Stimulated activated CD4-positive, alpha-beta T cell treated with anti-CD3 and anti-CD28 coated beads, Interleukin-4, amount 100 ng/mL, for 48 hours (primary cell): ENCODE measurements at regions not wholly inside any gene's neighbourhood (a gene's known extent, or its start where the extent isn't known, plus 50 kb on each side); places are given as distances from the start of the nearest gene placed in this dataset.
"Not testable (repeated sequence)": the region's sequence is repeated elsewhere in the genome, so short reads cannot be mapped to it uniquely, and the experiment has no call there.

Experiments used
- DNase-seq, 2 donors: peaks; one replicate each; pipeline ENCODE4 v3.0.0-alpha.2; 2020; ENCODE audit warnings: low read depth in 2 of 2

DNA sequence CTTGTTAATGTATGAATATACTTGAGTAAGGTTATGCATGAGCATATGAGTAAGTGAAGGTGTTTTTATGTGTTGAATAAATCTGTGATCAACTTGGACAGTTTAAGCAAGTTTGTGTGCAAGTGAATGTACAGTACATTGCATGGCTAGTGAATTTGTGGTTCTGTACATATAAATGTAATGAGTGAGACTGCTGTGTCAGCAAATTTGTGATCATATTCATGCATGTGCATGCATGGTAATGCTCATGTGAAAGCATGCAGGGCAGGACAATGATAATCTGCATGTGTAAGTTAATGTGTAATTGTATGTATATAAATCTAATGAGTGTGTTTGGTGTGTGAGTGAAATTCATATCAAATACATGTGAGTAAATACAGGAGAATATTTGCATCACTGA is 188.5 kb downstream of the PWWP3B start:
- no peak for DNase-seq

DNA sequence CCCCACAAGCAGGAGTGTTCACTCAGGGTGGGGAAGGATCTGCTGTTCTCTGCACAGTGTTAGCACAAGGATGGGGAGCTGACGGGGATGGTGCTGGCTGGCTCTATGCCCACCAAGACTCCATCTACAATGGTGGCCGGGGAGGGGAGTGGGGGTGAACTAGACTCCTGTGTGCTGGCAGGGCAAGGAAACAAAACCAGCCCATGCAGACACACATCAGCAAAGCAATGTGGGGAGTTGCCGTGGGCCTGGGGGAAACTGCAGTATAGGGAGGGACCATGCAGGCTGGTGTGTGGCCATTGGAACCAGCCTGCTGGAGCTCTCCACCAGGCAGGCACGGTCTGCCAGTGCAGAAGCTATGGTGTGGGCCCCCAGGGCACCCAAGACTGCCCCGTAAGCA is 195.1 kb downstream of the PWWP3B start:
- no peak for DNase-seq

DNA sequence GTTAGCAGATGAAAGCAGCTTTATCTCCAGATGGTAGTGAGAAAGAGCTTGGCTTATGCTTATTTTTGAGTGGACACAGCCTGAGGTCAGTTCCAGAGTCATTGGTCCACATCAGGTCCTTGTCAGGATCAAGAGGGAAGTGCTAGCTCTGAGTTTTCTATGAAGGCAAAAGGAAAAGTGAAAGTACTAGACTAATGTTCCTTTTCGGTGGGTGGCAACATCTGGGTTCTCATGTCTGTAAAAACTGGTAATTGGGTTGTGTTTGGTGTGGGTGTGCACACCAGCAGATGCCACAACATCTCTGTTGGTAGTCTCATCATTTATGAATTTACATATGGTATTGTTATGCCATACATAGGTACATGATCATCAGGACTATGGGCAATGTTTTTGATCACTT is 210.5 kb downstream of the PWWP3B start:
- DNase-seq, result no peak

DNA sequence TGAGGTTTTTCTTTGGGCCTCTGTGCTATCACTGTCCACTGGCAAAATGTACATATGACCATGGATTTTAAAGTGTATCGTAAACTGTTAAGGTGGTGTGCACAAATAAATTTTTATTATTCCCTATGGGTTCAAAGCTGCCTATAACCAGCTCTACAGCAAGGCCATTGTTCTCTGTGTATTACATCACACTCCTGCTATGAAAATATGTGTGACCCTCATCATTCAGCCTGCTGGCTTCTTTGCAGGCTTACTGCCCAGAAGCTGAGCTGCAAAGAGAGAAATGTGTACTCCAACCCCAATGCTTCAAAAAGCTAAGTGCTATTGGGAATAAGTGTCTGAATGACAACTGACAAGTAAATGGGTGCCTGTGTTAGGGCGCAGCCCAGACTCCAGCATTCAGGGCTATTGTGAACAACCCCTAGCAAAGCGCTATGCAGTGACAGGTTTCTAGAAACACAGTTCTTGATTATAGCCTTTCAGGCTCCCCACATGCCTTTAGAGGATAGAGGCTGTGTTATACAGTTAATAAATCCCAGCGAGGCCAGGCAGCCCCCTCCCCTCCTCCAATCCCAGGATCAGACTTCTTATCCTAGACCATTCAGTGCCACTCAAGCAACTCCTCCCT is 220.4 kb upstream of the RADX start:
- DNase-seq, result no peak

DNA sequence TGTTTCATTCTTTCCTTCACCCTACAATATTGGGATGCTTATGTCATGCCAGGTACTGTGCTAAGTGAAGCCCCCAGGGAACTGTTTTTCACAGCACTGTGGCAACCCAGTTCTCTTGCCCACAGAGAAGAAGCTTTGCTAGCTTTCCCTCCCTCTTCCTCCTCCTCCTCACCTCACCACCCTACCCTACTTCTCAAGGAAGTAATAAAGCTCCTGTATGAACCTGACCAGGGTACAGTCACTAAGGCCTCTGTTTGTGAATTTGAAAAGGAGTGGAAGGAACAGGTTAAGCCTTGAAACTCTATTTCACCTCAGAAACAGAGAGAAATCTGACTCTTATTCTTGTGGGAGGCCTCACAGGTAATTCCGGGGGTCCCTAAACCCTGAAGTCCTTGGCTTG is 219.4 kb upstream of the RADX start:
- DNase-seq, result no peak

DNA sequence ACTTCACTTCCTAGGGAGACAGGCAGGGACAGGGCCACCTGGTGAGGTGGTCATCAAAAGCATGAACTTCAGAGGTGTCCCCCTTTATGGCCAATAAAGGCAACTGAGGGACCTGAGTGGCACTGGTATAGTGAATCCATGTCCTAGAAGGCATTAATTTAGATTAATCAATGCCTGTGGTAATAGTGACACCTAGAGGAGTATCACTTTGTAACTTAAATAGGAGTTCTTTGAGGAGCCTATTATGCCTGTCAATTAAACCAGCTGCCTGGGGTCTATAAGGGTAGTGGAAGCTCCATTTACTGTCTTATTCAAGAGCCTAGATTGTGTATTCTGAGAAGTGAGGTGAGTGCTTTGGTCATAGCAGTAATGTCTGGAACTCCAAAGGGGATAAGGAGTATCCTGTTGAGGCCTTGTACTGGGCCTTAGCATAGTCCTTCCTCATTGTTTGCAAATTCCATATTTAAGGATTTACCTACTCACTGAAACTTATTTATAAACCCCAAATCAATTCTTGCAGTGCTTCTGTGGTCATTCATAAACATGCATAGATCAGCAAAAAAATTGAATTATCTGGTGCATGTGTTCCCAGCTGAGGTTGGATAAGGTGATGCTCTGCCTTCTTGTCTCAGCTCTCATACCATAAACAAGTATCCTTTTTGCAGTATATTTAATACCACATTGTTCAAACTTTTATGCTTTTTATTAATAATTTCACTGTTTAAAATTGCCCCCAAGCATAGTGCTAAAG is 213.8 kb upstream of the RADX start:
- DNase-seq, result no peak

DNA sequence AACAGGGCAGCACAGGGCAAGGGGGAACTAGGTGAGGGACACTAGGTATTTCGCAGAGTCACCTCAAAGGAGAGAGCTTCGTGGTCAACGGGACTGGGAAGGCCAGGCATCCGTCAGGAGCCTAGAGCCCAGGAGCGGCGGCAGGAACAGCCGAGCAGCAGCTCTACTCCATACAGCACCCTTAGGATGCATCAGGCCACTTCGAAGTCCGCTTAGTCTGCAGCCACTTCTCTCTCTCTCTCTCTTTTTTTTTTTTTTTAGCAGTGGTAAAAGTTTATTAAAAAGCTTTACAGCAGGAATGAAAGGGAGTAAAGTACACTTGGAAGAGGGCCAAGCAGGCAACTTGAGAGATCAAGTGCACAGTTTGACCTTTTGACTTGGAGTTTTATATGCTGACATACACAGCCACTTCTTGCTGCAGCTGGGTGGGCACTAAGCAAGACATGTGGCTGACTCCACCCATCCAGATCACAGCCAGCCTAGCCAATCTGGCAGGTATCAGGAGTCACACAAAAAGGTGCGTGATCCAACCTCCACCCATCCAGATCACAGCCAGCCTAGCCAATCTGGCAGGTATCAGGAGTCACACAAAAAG is 209.7 kb upstream of the RADX start:
- DNase-seq, result no peak

DNA sequence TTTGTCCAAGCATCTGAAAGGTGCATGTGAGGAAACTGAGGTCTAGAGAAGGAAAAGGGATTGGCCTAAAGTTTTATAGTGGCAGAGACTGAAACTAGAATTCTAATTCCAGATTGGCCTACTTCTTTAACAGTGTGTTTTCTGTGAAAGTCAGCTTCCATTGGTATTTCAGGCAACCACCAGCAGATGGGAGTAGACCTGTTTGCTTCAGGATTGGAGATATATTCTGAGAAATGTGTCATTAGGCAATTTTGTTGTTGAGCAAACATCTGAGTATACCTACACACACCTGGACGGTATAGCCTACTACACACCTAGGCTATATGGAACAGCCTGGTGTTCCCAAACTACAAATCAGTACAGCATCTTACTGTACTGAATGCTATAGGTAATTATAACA is 207.3 kb upstream of the RADX start:
- DNase-seq, result no peak

DNA sequence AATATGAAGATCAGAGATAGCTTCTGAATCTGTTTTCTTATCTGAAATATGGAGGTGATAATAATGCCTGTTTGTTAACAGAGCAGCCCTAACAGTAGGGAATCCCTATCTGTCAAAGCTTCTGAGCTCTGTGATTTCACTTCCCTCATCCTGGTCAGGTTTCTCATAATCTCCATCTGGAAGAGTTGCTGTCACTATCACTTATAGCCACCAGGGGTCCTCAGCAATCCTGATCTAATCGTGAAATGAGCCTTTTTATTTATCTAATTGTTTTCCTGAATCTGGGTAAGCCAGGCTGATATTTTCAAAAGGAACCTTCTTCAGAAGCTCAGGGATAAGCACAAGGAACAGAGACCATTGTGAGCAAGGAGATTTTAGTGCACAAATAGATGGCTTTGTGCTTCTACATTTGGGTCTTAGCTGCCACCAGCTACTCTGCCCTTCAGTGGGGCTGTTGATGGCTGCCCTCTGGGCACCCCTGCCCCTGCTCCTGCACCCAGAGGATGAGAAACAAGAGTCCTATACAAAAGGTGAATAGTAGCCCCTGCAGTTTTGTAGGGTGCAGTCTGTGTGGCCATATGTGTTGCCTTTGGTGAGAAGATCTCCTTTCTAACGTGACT is 196.4 kb upstream of the RADX start:
- peak in 1 of 2 donors; percentile 0 for DNase-seq

DNA sequence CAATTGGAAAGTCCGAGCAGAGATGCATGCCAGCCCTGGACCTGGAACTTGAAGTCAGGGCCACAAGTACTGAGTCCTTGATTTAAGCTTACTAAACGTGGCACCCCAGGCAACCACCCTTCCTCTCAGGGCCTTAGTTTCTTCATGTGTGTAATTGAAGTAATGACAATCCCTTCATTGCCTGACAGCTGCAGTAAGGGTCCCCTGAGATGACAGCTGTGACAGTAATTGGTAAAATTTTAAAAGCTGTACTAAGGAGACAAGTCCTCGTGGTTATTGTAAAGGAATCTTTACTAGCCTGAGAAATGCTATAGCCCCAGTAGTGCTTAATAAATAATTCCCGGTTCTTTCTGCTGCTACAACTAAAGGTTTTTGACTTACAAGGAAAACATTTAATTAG is 175.1 kb upstream of the RADX start:
- no peak for DNase-seq

DNA sequence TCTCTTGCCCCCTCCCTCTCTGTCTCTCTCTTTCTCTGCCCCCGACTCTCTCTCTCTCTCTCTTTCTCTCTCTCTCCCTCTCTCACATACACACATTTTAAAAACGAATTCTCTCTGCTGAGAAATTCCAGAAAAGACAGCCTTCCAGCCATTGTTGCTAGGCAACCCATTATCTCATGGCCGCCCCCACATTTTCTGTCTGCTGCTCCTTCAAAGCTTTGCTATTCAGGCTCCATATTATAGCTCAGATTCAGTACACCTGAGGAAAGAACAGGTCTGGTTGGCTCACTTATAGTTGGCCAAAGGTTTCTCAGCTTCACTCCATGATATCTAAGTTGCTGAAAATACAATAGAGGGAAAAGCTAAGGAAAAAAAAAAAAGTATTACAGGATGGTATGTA is 174.4 kb upstream of the RADX start:
- DNase-seq, result no peak

DNA sequence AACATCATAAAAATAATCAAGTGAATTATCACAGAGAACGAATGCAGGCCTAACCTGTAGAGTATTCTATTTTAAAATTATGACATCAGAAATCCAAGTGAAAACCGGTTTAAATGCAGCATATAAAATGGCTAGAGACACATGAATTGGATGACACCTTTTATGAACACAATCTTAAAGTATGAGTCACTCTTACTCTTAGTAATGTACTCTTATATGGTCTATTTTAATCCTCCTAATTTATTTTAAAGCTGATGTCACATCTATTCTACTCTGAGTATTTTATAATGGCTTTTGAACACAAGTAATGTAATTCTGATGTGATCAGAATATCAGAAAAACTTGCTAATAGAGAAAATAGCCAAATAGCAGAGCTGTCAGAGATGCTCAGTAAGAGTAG is 161.4 kb upstream of the RADX start:
- DNase-seq, result no peak

DNA sequence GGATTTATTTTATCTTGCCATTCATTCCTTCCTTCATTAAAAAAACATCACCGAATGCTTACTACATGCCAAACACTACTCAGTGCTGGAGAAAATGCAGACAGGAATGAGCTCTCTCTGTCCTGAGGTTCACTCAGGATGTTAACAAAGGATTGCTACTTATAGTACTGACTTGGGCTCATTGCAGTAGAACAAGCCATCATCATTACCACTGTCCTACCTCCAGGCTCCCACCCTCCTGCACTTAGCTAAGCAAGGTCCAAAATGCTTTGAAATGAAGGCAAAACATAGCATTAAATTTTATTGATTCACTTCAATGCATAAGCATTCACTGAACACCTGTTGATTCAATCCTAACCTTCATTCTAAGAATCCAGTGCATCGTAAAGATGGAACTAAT is 159.8 kb upstream of the RADX start:
- DNase-seq, result no peak

DNA sequence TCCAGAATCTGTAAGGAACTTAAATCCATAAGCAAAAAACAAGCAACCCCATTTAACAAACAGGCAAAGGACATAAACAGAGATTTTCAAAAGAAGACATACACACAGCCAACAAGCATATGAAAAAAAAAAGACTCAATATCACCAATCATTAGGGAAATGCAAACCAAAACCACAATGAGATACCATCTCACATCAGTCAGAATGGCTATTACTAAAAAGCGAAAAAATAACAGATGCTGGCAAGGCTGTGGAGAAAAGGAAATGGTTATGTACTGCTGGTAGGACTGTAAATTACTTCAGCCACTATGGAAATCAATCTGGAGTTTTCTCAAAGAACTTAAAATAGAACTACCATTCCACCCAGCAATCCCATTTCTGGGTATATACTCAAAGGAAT is 156.8 kb upstream of the RADX start:
- no peak for DNase-seq

DNA sequence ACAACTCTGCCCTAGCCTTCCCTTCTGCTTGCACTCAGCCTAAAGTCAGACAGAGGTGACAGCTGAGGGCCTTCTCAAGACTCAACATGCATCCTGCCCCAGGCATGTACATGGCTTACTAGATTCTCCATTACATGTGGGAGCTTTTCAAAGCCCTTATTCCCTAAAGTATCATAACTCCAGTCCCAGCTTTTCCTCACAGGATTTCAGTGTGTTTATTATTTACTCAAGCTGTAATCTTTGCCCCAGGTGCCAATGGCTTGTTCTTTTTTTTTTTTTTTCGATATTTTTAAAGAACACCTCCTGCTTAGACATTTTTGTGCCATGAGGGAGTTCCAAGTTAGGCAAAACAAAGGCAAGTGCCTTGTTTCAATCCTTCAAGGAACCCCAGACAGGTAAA is 154.0 kb upstream of the RADX start:
- DNase-seq, result no peak

DNA sequence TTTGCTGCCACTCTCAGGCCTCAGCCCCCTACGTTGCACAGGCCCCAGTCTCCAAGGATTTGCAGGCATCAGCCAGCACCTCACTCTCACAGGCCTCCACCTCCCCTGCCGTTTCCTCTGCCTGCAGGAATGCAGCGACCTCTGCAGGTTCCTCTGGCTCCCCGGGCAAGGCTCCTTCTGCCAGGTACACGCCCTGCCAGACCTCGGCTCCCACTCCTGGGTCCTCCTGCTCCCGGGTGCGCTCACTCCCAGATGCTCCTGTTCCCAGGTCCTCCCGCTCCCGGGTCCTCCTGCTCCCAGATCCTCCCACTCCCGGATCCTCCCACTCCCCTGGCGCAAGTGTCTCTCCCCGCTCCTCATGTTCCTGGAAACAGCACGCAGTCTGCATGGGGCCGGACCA is 144.4 kb upstream of the RADX start:
- DNase-seq, result no peak

DNA sequence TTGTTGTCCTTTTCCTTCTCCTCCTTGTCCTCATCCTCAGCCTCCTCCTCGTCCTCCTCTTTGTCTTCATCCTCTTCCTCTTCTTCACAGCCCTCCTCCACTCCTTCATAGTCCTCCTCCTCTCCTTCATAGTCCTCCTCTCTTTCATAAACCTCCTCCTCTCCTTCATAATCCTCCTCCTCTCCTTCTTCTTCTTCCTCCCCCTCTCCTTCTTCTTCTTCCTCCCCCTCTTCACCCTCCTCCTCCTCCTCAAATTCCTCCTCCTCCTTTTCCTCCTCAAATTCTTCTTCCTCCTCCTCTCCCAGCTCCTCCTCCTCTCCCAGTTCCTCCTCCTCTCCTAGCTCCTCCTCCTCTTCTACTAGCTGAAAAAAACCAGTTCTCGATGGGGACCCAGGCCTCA is 143.8 kb upstream of the RADX start:
- DNase-seq, result no peak

DNA sequence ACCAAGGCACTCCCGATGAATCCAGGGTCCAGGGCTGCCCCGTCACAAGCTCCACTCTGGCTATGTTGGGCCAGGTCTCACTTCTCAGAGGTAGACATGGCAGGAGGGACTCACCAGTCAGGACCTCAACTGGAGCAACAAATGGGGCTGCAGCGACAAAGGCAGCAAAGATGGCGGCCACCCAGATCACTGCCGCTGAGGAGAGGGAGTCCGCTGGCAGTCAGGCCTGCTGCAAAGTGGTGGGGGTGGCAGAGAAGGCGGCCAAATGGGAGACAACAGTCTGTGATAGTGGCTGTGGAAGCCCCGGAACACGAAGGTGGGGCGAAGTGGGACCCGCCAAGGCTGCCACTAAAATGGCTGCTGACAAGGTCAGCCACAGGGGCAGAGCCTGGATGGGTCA is 143.3 kb upstream of the RADX start:
- no peak for DNase-seq

DNA sequence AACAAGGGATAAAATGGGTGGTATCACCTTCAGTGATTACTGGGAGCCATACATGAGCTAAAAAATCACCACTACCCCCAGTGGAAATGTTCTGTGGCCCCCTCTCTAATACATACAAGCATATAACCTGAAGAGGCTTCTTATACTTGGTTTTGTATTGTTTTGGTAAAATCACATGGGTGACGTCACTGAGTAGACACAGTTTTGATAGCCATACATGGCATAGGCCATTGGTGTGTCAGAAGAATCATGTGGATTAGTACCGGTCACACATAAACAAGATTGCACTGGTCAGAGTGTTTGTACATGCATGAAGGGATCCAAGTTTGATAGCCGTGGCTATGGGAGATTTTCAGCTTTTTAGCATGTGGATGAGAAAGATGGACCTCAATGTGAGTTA is 131.9 kb upstream of the RADX start:
- DNase-seq, result no peak

DNA sequence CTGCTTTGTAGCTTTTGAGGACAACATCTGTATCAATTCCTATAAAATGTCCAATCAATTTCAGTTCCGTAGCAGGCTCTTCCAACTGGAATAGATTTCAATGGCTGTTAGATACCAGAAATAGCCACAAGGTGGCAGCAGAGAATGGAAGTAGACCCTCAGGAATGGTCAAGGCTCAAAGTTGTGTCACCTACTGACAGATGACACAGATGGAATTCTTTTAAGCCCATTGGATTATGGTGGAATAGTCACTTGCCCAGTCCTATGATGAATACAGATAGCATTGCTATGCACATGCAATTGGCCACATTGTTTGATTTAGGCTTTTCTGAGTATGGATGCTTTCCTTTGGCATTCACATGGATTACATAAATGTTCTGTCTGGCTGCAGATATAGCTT is 130.4 kb upstream of the RADX start:
- peak in 1 of 2 donors; percentile 12 for DNase-seq

DNA sequence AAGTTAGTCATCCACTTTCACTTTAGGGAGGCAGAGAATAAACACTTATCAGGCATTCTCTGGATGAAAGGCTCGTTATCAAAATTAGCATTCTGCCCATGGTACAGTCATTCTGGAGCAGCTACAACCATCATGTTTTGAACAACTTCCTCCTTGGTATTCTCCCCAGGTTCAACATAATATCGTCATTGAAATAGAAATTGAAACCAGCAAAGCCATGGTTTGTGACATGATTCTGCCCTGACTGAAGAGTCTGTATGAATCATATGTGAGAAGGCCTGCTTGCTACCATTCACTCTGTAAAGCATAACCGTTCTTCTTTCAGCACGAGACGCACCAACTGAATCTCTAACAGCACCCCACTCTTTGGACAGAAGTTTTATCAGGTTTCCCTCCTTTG is 127.5 kb upstream of the RADX start:
- DNase-seq, result peak in 1 of 2 donors; percentile 1

DNA sequence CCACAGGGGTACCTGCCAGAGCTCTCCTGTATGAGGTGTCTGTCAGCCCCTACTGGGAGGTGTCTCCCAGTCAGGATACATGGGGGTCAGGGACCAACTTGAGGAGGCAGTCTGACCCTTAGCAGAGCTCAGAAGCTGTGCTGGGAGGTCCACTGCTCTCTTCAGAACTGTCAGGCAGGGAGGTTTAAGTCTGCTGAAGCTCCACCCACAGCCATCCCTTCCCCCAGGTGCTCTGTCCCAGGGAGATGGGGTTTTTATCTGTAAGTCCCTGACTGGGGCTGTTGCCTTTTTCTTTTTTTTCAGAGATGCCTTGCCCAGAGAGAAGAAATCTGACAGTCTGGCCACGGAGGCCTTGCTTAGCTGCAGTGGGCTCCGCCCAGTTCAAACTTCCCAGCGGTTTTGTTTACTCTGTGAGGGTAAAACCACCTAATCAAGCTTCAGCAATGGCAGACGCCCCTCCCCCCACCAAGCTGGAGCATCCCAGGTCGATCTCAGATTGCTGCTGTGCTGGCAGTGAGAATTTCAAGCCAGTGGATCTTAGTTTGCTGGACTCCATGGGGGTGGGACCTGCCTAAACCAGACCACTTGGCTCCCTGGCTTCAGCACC is 118.5 kb upstream of the RADX start:
- DNase-seq, result not testable (repeated sequence)

DNA sequence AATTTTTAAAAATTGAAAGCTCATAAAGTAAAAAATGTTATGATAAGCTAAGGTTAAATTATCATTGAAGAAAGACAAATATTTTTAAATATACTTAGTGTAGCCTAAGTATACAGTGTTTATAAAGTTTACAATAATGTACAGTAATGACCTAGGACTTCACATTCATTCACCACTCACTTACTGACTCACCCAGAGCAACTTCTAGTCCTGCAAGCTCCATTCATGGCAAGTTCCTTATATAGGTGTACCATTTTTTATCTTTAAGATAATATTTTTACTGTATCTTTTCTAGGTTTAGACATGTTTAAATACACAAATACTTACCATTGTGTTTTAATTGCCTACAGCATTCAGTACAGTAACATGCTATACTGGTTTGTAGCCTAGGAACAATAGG is 112.3 kb upstream of the RADX start:
- DNase-seq, result no peak
